GM04504 (cell line): ENCODE measurements at regions not wholly inside any gene's neighbourhood (a gene's known extent, or its start where the extent isn't known, plus 50 kb on each side); places are given as distances from the start of the nearest gene placed in this dataset.
"Not testable (repeated sequence)": the region's sequence is repeated elsewhere in the genome, so short reads cannot be mapped to it uniquely, and the experiment has no call there.

Experiments used
- DNase-seq: peaks from one replicate; pipeline ENCODE4 v3.0.0-alpha.2; 2012; ENCODE audit warnings: low read depth

GRCh38 chr4:12452291-12452690, 1023.6 kb upstream of the HS3ST1 start:
- no peak for DNase-seq

GRCh38 chr4:12447451-12447850, 1018.8 kb upstream of the HS3ST1 start:
- DNase-seq: no peak

- no peak for DNase-seq
Observed at GRCh38 chr4:12446657-12447185, 1018.0 kb upstream of the HS3ST1 start.

GRCh38 chr4:12446256-12446655, 1017.6 kb upstream of the HS3ST1 start:
- DNase-seq: no peak

- no peak for DNase-seq
Observed at GRCh38 chr4:12445711-12446235, 1017.1 kb upstream of the HS3ST1 start.

GRCh38 chr4:12439633-12440305, 1011.1 kb upstream of the HS3ST1 start:
- no peak for DNase-seq

- not testable (repeated sequence) for DNase-seq
Observed at GRCh38 chr4:12431259-12431658, 1002.6 kb upstream of the HS3ST1 start.

GRCh38 chr4:12421364-12421763, 992.7 kb upstream of the HS3ST1 start:
- DNase-seq: no peak

- no peak for DNase-seq
Observed at GRCh38 chr4:12416755-12417154, 988.1 kb upstream of the HS3ST1 start.

- no peak for DNase-seq
Observed at GRCh38 chr4:12414181-12414812, 985.6 kb upstream of the HS3ST1 start.

- DNase-seq: no peak
Observed at GRCh38 chr4:12411072-12411471, 982.4 kb upstream of the HS3ST1 start.

- no peak for DNase-seq
Observed at GRCh38 chr4:12409507-12410190, 981.0 kb upstream of the HS3ST1 start.

- no peak for DNase-seq
Observed at GRCh38 chr4:12408364-12408763, 979.7 kb upstream of the HS3ST1 start.

GRCh38 chr4:12403175-12403574, 974.5 kb upstream of the HS3ST1 start:
- DNase-seq: no peak

GRCh38 chr4:12399781-12400180, 971.1 kb upstream of the HS3ST1 start:
- no peak for DNase-seq

GRCh38 chr4:12393631-12394262, 965.1 kb upstream of the HS3ST1 start:
- DNase-seq: no peak

GRCh38 chr4:12389604-12390003, 960.9 kb upstream of the HS3ST1 start:
- DNase-seq: no peak

- no peak for DNase-seq
Observed at GRCh38 chr4:12382567-12382966, 953.9 kb upstream of the HS3ST1 start.

GRCh38 chr4:12379191-12379590, 950.5 kb upstream of the HS3ST1 start:
- no peak for DNase-seq

- no peak for DNase-seq
Observed at GRCh38 chr4:12375805-12376204, 947.1 kb upstream of the HS3ST1 start.

- DNase-seq: not testable (repeated sequence)
Observed at GRCh38 chr4:12365869-12366268, 937.2 kb upstream of the HS3ST1 start.

GRCh38 chr4:12360391-12360790, 931.7 kb upstream of the HS3ST1 start:
- DNase-seq: no peak
